Fibroblast of mammary gland (primary cell): ENCODE measurements at regions not wholly inside any gene's neighbourhood (a gene's known extent, or its start where the extent isn't known, plus 50 kb on each side); places are given as distances from the start of the nearest gene placed in this dataset.

Experiments
- DNase-seq: peaks from one replicate; pipeline ENCODE4 v3.0.0-alpha.2; 2010; ENCODE audit warnings: low read depth
- H3K4me3 ChIP-seq: 2 replicates; pipeline ENCODE4 v1.5.1; 2011; ENCODE audit warnings: low read depth, mild to moderate bottlenecking, low read length, moderate library complexity; ENCODE audit not compliant: control insufficient read depth
- CTCF ChIP-seq: conservative IDR thresholded peaks from 2 replicates; pipeline ENCODE4 v1.5.1; 2011; ENCODE audit warnings: low read depth, low read length, inconsistent platforms; ENCODE audit not compliant: control insufficient read depth, insufficient read depth

GRCh38 chr15:61549727-61550126 lies 320.6 kb upstream of the RORA start:
- no peak overlapping the region for H3K4me3 ChIP-seq
- no peak for TF ChIP-seq CTCF
- DNase-seq: no peak

GRCh38 chr15:61545763-61546162 lies 316.7 kb upstream of the RORA start:
- no peak for TF ChIP-seq CTCF
- no peak overlapping the region for H3K4me3 ChIP-seq
- DNase-seq: no peak

- TF ChIP-seq CTCF: no peak
- H3K4me3 ChIP-seq: no peak overlapping the region
- no peak for DNase-seq
These were observed 312.4 kb upstream of the RORA start for GRCh38 chr15:61541516-61541915.

- TF ChIP-seq CTCF: no peak
- no peak for DNase-seq
These were observed 308.2 kb upstream of the RORA start for GRCh38 chr15:61537337-61537736.

GRCh38 chr15:61534986-61535385 lies 305.9 kb upstream of the RORA start:
- no peak for DNase-seq
- no peak for TF ChIP-seq CTCF
- H3K4me3 ChIP-seq: no peak overlapping the region

More at GRCh38 chr15:61537337-61537736, 308.2 kb upstream of the RORA start:
- no peak overlapping the region for H3K4me3 ChIP-seq

GRCh38 chr15:61530769-61531168 lies 301.7 kb upstream of the RORA start:
- DNase-seq: peak; percentile 54
- TF ChIP-seq CTCF: peak; percentile 45
- no peak overlapping the region for H3K4me3 ChIP-seq

- no peak overlapping the region for H3K4me3 ChIP-seq
- no peak for TF ChIP-seq CTCF
- no peak for DNase-seq
These were observed 299.4 kb upstream of the RORA start for GRCh38 chr15:61528581-61528910.
